OCI-LY7 (cell line): ENCODE measurements at regions not wholly inside any gene's neighbourhood (a gene's known extent, or its start where the extent isn't known, plus 50 kb on each side); places are given as distances from the start of the nearest gene placed in this dataset.

Experiments used
- BruUV-seq: library from RNA; stranded (reverse); fragments of 400-500 nt; replicated peaks from 2 replicates; lab custom pipeline; 2021; lab: Mats Ljungman, UMichigan
- CTCF ChIA-PET: fragments of 300-600 bp; sonication (Branson Sonifier 250); formaldehyde crosslinking; loops from one replicate; lab custom pipeline; 2022; ENCODE audit warnings: antibody characterized with exemption; ENCODE audit not compliant: unreplicated experiment; lab: Charles Lee
- POLR2A ChIA-PET: fragments of 300-600 bp; sonication (Branson Sonifier 250); formaldehyde crosslinking; loops from one replicate; lab custom pipeline; 2022; ENCODE audit warnings: antibody characterized with exemption; lab: Charles Lee
- DNase-seq: peaks from one replicate; pipeline ENCODE4 v3.0.0-alpha.2; 2015; ENCODE audit warnings: low spot score
- H2AFZ ChIP-seq: fragments of 200-600 bp; sonication (generic), shearing (Covaris generic); 2 replicates; pipeline ENCODE4 v1.6.1; 2014; ENCODE audit warnings: mild to moderate bottlenecking, antibody characterized with exemption, low read length, moderate library complexity
- H3K27ac ChIP-seq: fragments of 200-600 bp; sonication (generic); 2 replicates; pipeline ENCODE4 v1.5.1; 2014; ENCODE audit warnings: mixed run types, low read depth, mild to moderate bottlenecking, moderate library complexity, low read length, inconsistent platforms; ENCODE audit not compliant: poor library complexity, severe bottlenecking
- H3K36me3 ChIP-seq: fragments of 200-600 bp; sonication (generic); 2 replicates; pipeline ENCODE4 v1.6.1; 2014; ENCODE audit warnings: mild to moderate bottlenecking, antibody characterized with exemption, low read length, moderate library complexity, mixed read lengths; ENCODE audit not compliant: insufficient read depth
- H3K4me1 ChIP-seq: fragments of 200-600 bp; sonication (generic); 2 replicates; pipeline ENCODE4 v1.5.1; 2014; ENCODE audit warnings: mild to moderate bottlenecking, low read length; ENCODE audit not compliant: insufficient read depth, poor library complexity, severe bottlenecking
- H3K4me2 ChIP-seq: fragments of 200-600 bp; sonication (generic); 2 replicates; pipeline ENCODE4 v1.6.1; 2014; ENCODE audit warnings: mild to moderate bottlenecking, low read length
- H3K4me3 ChIP-seq: fragments of 200-600 bp; sonication (generic); 2 replicates; pipeline ENCODE4 v1.5.1; 2014; ENCODE audit warnings: mild to moderate bottlenecking, low read depth, low read length; ENCODE audit not compliant: poor library complexity, severe bottlenecking
- H3K79me2 ChIP-seq: fragments of 200-600 bp; sonication (generic); 2 replicates; pipeline ENCODE4 v1.6.1; 2016; ENCODE audit warnings: low read depth, mild to moderate bottlenecking, low read length, moderate library complexity, mixed read lengths; ENCODE audit not compliant: insufficient read depth
- H3K9me2 ChIP-seq: fragments of 200-600 bp; sonication (generic); 2 replicates; pipeline ENCODE4 v1.6.1; 2016; ENCODE audit warnings: mild to moderate bottlenecking, low read length, mixed read lengths; ENCODE audit not compliant: insufficient read depth
- H3K9me3 ChIP-seq: fragments of 200-600 bp; sonication (generic); 2 replicates; pipeline ENCODE4 v1.6.1; 2014; ENCODE audit warnings: mild to moderate bottlenecking, mixed run types, low read length, mixed read lengths
- H4K20me1 ChIP-seq: fragments of 200-600 bp; sonication (generic); 2 replicates; pipeline ENCODE4 v1.6.1; 2014; ENCODE audit warnings: mild to moderate bottlenecking, antibody characterized with exemption, low read length, moderate library complexity, mixed read lengths; ENCODE audit not compliant: insufficient read depth
- EZH2phosphoT487 ChIP-seq: fragments of 200-600 bp; sonication (generic); IDR thresholded peaks from 2 replicates; pipeline ENCODE4 v1.6.1; 2018; ENCODE audit warnings: low read depth, borderline replicate concordance, mild to moderate bottlenecking, mixed run types, antibody characterized with exemption, low read length, moderate library complexity, mixed read lengths
- intact Hi-C: fragments of 100-400 bp; cut with micrococcal nuclease; formaldehyde crosslinking; loops from one replicate; pipeline ENCODE4 v1.10.0; 2022; ENCODE audit not compliant: unreplicated experiment
- TF ChIP-seq, protein P1 (sequence below): fragments of 200-600 bp; sonication (generic); conservative IDR thresholded peaks from 2 replicates; pipeline ENCODE4 v1.5.1; 2014; ENCODE audit warnings: mild to moderate bottlenecking, antibody characterized with exemption, low read length, moderate library complexity, mixed read lengths

DNA sequence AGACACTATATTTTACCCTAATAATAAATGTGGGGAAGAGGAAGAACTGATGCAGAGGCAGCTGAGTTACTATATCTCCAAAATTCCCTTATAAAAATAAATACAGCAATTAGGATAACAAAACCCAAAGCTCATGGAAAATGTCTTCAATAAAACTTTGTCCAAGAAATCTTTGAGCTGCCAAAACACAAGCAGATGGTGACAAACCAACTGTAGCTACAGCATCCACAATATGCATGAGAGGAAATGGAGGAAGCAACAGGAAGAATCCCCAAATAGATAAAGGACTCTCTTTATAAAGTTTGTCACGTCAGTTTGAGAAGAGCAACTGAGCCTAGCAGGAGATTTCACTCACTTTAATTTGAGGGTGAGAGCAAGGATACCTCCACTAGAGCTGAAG lies 638.2 kb downstream of the IGSF11 start:
- no peaks in the 10 kb centered on the region for H3K9me2 ChIP-seq
- TF ChIP-seq EZH2phosphoT487 = no peak
- TF ChIP-seq, protein P1, sequence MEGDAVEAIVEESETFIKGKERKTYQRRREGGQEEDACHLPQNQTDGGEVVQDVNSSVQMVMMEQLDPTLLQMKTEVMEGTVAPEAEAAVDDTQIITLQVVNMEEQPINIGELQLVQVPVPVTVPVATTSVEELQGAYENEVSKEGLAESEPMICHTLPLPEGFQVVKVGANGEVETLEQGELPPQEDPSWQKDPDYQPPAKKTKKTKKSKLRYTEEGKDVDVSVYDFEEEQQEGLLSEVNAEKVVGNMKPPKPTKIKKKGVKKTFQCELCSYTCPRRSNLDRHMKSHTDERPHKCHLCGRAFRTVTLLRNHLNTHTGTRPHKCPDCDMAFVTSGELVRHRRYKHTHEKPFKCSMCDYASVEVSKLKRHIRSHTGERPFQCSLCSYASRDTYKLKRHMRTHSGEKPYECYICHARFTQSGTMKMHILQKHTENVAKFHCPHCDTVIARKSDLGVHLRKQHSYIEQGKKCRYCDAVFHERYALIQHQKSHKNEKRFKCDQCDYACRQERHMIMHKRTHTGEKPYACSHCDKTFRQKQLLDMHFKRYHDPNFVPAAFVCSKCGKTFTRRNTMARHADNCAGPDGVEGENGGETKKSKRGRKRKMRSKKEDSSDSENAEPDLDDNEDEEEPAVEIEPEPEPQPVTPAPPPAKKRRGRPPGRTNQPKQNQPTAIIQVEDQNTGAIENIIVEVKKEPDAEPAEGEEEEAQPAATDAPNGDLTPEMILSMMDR = no peak
- H3K4me1 ChIP-seq = no peaks in the 10 kb centered on the region
- ChIA-PET POLR2A (no interaction called here), CTCF (no interaction called here)
- no peak overlapping the region for H2AFZ ChIP-seq
- H3K9me3 ChIP-seq = no peaks in the 10 kb centered on the region
- no peak overlapping the region for H3K4me2 ChIP-seq
- no peaks in the 10 kb centered on the region for H3K36me3 ChIP-seq
- intact Hi-C loops = no loop called here
- BruUV-seq = no TSS peak
- no peaks in the 10 kb centered on the region for H3K79me2 ChIP-seq
- no peaks in the 10 kb centered on the region for H4K20me1 ChIP-seq
- DNase-seq = no peak
- H3K27ac ChIP-seq = no peak overlapping the region
- H3K4me3 ChIP-seq = no peak overlapping the region

DNA sequence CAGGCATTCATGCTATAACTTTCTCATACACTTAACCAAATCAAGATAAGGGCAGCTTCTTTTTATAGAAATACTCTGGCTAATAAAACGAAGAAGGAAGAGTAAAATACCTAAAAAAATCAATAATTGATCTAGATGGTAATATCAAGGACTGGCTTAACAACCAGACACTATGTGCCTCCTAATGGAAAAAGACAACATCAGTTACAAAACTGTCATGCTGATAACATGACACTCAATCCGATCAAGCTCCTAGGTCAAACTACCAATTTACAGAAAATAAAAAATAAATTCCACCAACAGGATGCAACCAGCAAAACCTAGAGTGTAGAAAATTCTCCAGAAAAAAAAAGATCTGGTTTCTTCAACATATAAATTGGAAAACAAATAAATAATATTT lies 634.6 kb downstream of the IGSF11 start:
- no peak for DNase-seq
- Histone ChIP-seq H2AFZ (no peak overlapping the region), H3K27ac (no peak overlapping the region), H3K9me3 (no peaks in the 10 kb centered on the region), H3K4me2 (no peak overlapping the region), H3K79me2 (no peaks in the 10 kb centered on the region), H3K4me1 (no peaks in the 10 kb centered on the region), H3K4me3 (no peak overlapping the region), H4K20me1 (no peaks in the 10 kb centered on the region), H3K36me3 (no peaks in the 10 kb centered on the region), H3K9me2 (no peaks in the 10 kb centered on the region)
- CTCF ChIA-PET = no interaction called here
- POLR2A ChIA-PET = no interaction called here
- BruUV-seq = no TSS peak
- intact Hi-C loops = loop anchor here (10.0 kb wide), 1 partner anchor 55 kb away; no protein-coding TSS in a partner anchor
- no peak for TF ChIP-seq EZH2phosphoT487
- TF ChIP-seq, protein P1 = no peak

DNA sequence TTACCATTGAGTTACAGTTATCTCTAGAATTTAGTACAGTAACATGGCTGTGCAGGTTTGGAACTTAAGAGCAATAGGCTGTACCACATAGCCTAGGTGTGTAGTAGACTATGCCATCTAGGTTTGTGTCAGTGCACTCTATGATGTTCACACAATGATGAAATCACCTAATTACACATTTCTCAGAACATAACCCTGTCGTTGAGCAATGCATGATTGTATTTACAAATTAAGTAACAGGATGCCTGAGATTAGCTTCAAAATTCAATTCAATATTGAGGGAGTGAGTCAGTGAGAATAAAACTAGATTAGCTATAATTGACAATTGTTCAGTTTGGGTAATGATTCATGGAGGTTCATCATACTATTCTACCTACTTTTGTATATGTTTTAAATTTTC lies 633.8 kb downstream of the IGSF11 start:
- intact Hi-C loops = loop anchor here (10.0 kb wide), 1 partner anchor 56 kb away; no protein-coding TSS in a partner anchor
- H3K4me1 ChIP-seq = no peaks in the 10 kb centered on the region
- POLR2A ChIA-PET = no interaction called here
- no peak overlapping the region for H3K4me2 ChIP-seq
- H3K36me3 ChIP-seq = no peaks in the 10 kb centered on the region
- H3K79me2 ChIP-seq = no peaks in the 10 kb centered on the region
- BruUV-seq = no TSS peak
- CTCF ChIA-PET = no interaction called here
- no peak overlapping the region for H3K4me3 ChIP-seq
- H3K9me3 ChIP-seq = no peaks in the 10 kb centered on the region
- no peak for TF ChIP-seq EZH2phosphoT487
- TF ChIP-seq, protein P1 = no peak
- no peak overlapping the region for H2AFZ ChIP-seq
- H4K20me1 ChIP-seq = no peaks in the 10 kb centered on the region
- H3K27ac ChIP-seq = no peak overlapping the region
- no peaks in the 10 kb centered on the region for H3K9me2 ChIP-seq
- DNase-seq = no peak
